ENCODE measurements at regions not wholly inside any gene's neighbourhood (a gene's known extent, or its start where the extent isn't known, plus 50 kb on each side); places are given as distances from the start of the nearest gene placed in this dataset.

- no peak overlapping the region for H2BK5ac ChIP-seq (ENCODE audit: low read depth, low read length, poor library complexity, severe bottlenecking)
- H3K27ac ChIP-seq (ENCODE audit: low read length, poor library complexity, severe bottlenecking) = no peak overlapping the region
- H3K4ac ChIP-seq (ENCODE audit: low read depth in 1 of 2, low read length in 2 of 2) = no peak overlapping the region
- no peak overlapping the region for H3K23ac ChIP-seq (ENCODE audit: low read length in 2 of 2)
- no peak overlapping the region for H2AFZ ChIP-seq (ENCODE audit: low read depth, low read length)
- H3K4me3 ChIP-seq (ENCODE audit: insufficient read depth in 1 of 2, low read depth in 1 of 2, low read length in 2 of 2) = no peak overlapping the region
- H2AK5ac ChIP-seq (ENCODE audit: low read length, severe bottlenecking) = no peak overlapping the region
- no peaks in the 10 kb centered on the region for H3K36me3 ChIP-seq (ENCODE audit: control insufficient read depth in 1 of 2, insufficient read depth in 2 of 2, low read depth in 1 of 2, low read length in 2 of 2)
- no peaks in the 10 kb centered on the region for H3K9me3 ChIP-seq (ENCODE audit: control insufficient read depth, low read length)
- H3K18ac ChIP-seq (ENCODE audit: low read depth in 1 of 2, low read length in 2 of 2) = no peak overlapping the region
- no peaks in the 10 kb centered on the region for H3K79me1 ChIP-seq (replicated peaks; ENCODE audit: low read length, poor library complexity, severe bottlenecking)
- H2BK120ac ChIP-seq (ENCODE audit: low read depth, low read length) = no peak overlapping the region
- H3K14ac ChIP-seq (ENCODE audit: low read length in 2 of 2) = no peak overlapping the region
- no peaks in the 10 kb centered on the region for H3K4me1 ChIP-seq (ENCODE audit: control insufficient read depth, insufficient read depth, low read depth, low read length)
- H4K91ac ChIP-seq (ENCODE audit: low read length) = no peak overlapping the region
- no peak overlapping the region for H2BK12ac ChIP-seq (ENCODE audit: low read length in 2 of 2)
- WGBS = 92% methylated on average over 3 of the region's 6 CpGs
- H3K9ac ChIP-seq (ENCODE audit: low read length) = no peak overlapping the region
- DNase-seq = no peak
- no peak overlapping the region for H4K8ac ChIP-seq (ENCODE audit: low read length)
- no peaks in the 10 kb centered on the region for H3K27me3 ChIP-seq (ENCODE audit: control insufficient read depth in 1 of 2, insufficient read depth in 1 of 2, low read length in 2 of 2)
- H3K4me2 ChIP-seq (ENCODE audit: low read length, poor library complexity, severe bottlenecking) = no peak overlapping the region
- H2BK15ac ChIP-seq (ENCODE audit: low read depth, poor library complexity, severe bottlenecking) = no peak overlapping the region
Observed at GRCh38 chr20:11549172-11550103, 368.3 kb upstream of the BTBD3 start.

- Histone ChIP-seq H3K23ac (ENCODE audit: low read length in 2 of 2) (no peak overlapping the region), H4K8ac (ENCODE audit: low read length) (no peak overlapping the region), H2BK120ac (ENCODE audit: low read depth, low read length) (no peak overlapping the region), H3K4me1 (ENCODE audit: control insufficient read depth, insufficient read depth, low read depth, low read length) (no peaks in the 10 kb centered on the region), H2BK5ac (ENCODE audit: low read depth, low read length, poor library complexity, severe bottlenecking) (no peak overlapping the region), H3K36me3 (ENCODE audit: control insufficient read depth in 1 of 2, insufficient read depth in 2 of 2, low read depth in 1 of 2, low read length in 2 of 2) (no peaks in the 10 kb centered on the region), H3K27ac (ENCODE audit: low read length, poor library complexity, severe bottlenecking) (no peak overlapping the region), H2BK15ac (ENCODE audit: low read depth, poor library complexity, severe bottlenecking) (no peak overlapping the region), H3K14ac (ENCODE audit: low read length in 2 of 2) (no peak overlapping the region), H3K4ac (ENCODE audit: low read depth in 1 of 2, low read length in 2 of 2) (no peak overlapping the region), H3K27me3 (ENCODE audit: control insufficient read depth in 1 of 2, insufficient read depth in 1 of 2, low read length in 2 of 2) (no peaks in the 10 kb centered on the region), H4K91ac (ENCODE audit: low read length) (no peak overlapping the region), H3K79me1 (replicated peaks; ENCODE audit: low read length, poor library complexity, severe bottlenecking) (no peaks in the 10 kb centered on the region), H3K4me2 (ENCODE audit: low read length, poor library complexity, severe bottlenecking) (no peak overlapping the region), H3K4me3 (ENCODE audit: insufficient read depth in 1 of 2, low read depth in 1 of 2, low read length in 2 of 2) (no peak overlapping the region), H2BK12ac (ENCODE audit: low read length in 2 of 2) (no peak overlapping the region), H3K9me3 (ENCODE audit: control insufficient read depth, low read length) (no peaks in the 10 kb centered on the region), H2AFZ (ENCODE audit: low read depth, low read length) (no peak overlapping the region), H3K18ac (ENCODE audit: low read depth in 1 of 2, low read length in 2 of 2) (no peak overlapping the region), H3K9ac (ENCODE audit: low read length) (no peak overlapping the region), H2AK5ac (ENCODE audit: low read length, severe bottlenecking) (no peak overlapping the region)
- WGBS = 84% methylated on average over 6 of the region's 8 CpGs
- no peak for DNase-seq
Observed at GRCh38 chr20:11550657-11551338, 366.9 kb upstream of the BTBD3 start.

GRCh38 chr20:11551479-11551878 lies 366.2 kb upstream of the BTBD3 start:
- no peaks in the 10 kb centered on the region for H3K36me3 ChIP-seq (ENCODE audit: control insufficient read depth in 1 of 2, insufficient read depth in 2 of 2, low read depth in 1 of 2, low read length in 2 of 2)
- H3K18ac ChIP-seq (ENCODE audit: low read depth in 1 of 2, low read length in 2 of 2) = no peak overlapping the region
- no peaks in the 10 kb centered on the region for H3K79me1 ChIP-seq (replicated peaks; ENCODE audit: low read length, poor library complexity, severe bottlenecking)
- no peak overlapping the region for H3K23ac ChIP-seq (ENCODE audit: low read length in 2 of 2)
- no peak overlapping the region for H3K4me2 ChIP-seq (ENCODE audit: low read length, poor library complexity, severe bottlenecking)
- H3K4ac ChIP-seq (ENCODE audit: low read depth in 1 of 2, low read length in 2 of 2) = no peak overlapping the region
- no peak overlapping the region for H4K91ac ChIP-seq (ENCODE audit: low read length)
- no peak overlapping the region for H2AK5ac ChIP-seq (ENCODE audit: low read length, severe bottlenecking)
- H3K9me3 ChIP-seq (ENCODE audit: control insufficient read depth, low read length) = no peaks in the 10 kb centered on the region
- no peak overlapping the region for H3K27ac ChIP-seq (ENCODE audit: low read length, poor library complexity, severe bottlenecking)
- no peak overlapping the region for H3K4me3 ChIP-seq (ENCODE audit: insufficient read depth in 1 of 2, low read depth in 1 of 2, low read length in 2 of 2)
- no peak overlapping the region for H4K8ac ChIP-seq (ENCODE audit: low read length)
- H2BK15ac ChIP-seq (ENCODE audit: low read depth, poor library complexity, severe bottlenecking) = no peak overlapping the region
- no peak for DNase-seq
- no peak overlapping the region for H2BK5ac ChIP-seq (ENCODE audit: low read depth, low read length, poor library complexity, severe bottlenecking)
- H3K9ac ChIP-seq (ENCODE audit: low read length) = no peak overlapping the region
- H2AFZ ChIP-seq (ENCODE audit: low read depth, low read length) = no peak overlapping the region
- no peak overlapping the region for H2BK12ac ChIP-seq (ENCODE audit: low read length in 2 of 2)
- H3K14ac ChIP-seq (ENCODE audit: low read length in 2 of 2) = no peak overlapping the region
- no peaks in the 10 kb centered on the region for H3K4me1 ChIP-seq (ENCODE audit: control insufficient read depth, insufficient read depth, low read depth, low read length)
- no peaks in the 10 kb centered on the region for H3K27me3 ChIP-seq (ENCODE audit: control insufficient read depth in 1 of 2, insufficient read depth in 1 of 2, low read length in 2 of 2)
- no peak overlapping the region for H2BK120ac ChIP-seq (ENCODE audit: low read depth, low read length)

GRCh38 chr20:11553603-11554002 lies 364.1 kb upstream of the BTBD3 start:
- Histone ChIP-seq H3K9me3 (ENCODE audit: control insufficient read depth, low read length) (no peaks in the 10 kb centered on the region), H3K18ac (ENCODE audit: low read depth in 1 of 2, low read length in 2 of 2) (no peak overlapping the region), H3K4me3 (ENCODE audit: insufficient read depth in 1 of 2, low read depth in 1 of 2, low read length in 2 of 2) (no peak overlapping the region), H3K27ac (ENCODE audit: low read length, poor library complexity, severe bottlenecking) (no peak overlapping the region), H3K27me3 (ENCODE audit: control insufficient read depth in 1 of 2, insufficient read depth in 1 of 2, low read length in 2 of 2) (no peaks in the 10 kb centered on the region), H3K23ac (ENCODE audit: low read length in 2 of 2) (no peak overlapping the region), H3K9ac (ENCODE audit: low read length) (no peak overlapping the region), H3K14ac (ENCODE audit: low read length in 2 of 2) (no peak overlapping the region), H2AK5ac (ENCODE audit: low read length, severe bottlenecking) (no peak overlapping the region), H4K8ac (ENCODE audit: low read length) (no peak overlapping the region), H4K91ac (ENCODE audit: low read length) (no peak overlapping the region), H2AFZ (ENCODE audit: low read depth, low read length) (no peak overlapping the region), H3K4ac (ENCODE audit: low read depth in 1 of 2, low read length in 2 of 2) (no peak overlapping the region), H2BK15ac (ENCODE audit: low read depth, poor library complexity, severe bottlenecking) (no peak overlapping the region), H2BK5ac (ENCODE audit: low read depth, low read length, poor library complexity, severe bottlenecking) (no peak overlapping the region), H3K79me1 (replicated peaks; ENCODE audit: low read length, poor library complexity, severe bottlenecking) (no peaks in the 10 kb centered on the region), H2BK120ac (ENCODE audit: low read depth, low read length) (no peak overlapping the region), H3K4me2 (ENCODE audit: low read length, poor library complexity, severe bottlenecking) (no peak overlapping the region), H3K4me1 (ENCODE audit: control insufficient read depth, insufficient read depth, low read depth, low read length) (no peaks in the 10 kb centered on the region), H3K36me3 (ENCODE audit: control insufficient read depth in 1 of 2, insufficient read depth in 2 of 2, low read depth in 1 of 2, low read length in 2 of 2) (no peaks in the 10 kb centered on the region), H2BK12ac (ENCODE audit: low read length in 2 of 2) (no peak overlapping the region)
- 79% methylated on average over 4 of the region's 4 CpGs for WGBS
- DNase-seq = peak; percentile 12

Data from mesenchymal stem cell (in vitro differentiated cells and primary cell).